Iris pigment epithelial cell (primary cell): ENCODE measurements at regions not wholly inside any gene's neighbourhood (a gene's known extent, or its start where the extent isn't known, plus 50 kb on each side); places are given as distances from the start of the nearest gene placed in this dataset.
A peak's percentile ranks its signal among the peaks of the same experiment; 100 is the strongest.

Experiments
- DNase-seq: peaks from one replicate; pipeline ENCODE4 v3.0.0-alpha.2; 2011; ENCODE audit warnings: low read depth

- DNase-seq, result no peak
Measured at GRCh38 chr2:10201201-10201600, 78.7 kb downstream of the RRM2 start.

GRCh38 chr2:10202131-10202665, 79.7 kb downstream of the RRM2 start:
- no peak for DNase-seq

- no peak for DNase-seq
Measured at GRCh38 chr2:10204326-10205161, 82.0 kb downstream of the RRM2 start.

GRCh38 chr2:10205162-10205475, 82.6 kb downstream of the RRM2 start:
- DNase-seq, result no peak

GRCh38 chr2:10208736-10209135, 86.2 kb downstream of the RRM2 start:
- DNase-seq, result no peak

- DNase-seq, result no peak
Measured at GRCh38 chr2:10209406-10209935, 86.9 kb downstream of the RRM2 start.

GRCh38 chr2:10210336-10210735, 87.8 kb downstream of the RRM2 start:
- DNase-seq, result no peak

GRCh38 chr2:10211844-10212422, 89.4 kb downstream of the RRM2 start:
- DNase-seq, result no peak

GRCh38 chr2:10212827-10213226, 89.9 kb upstream of the HPCAL1 start:
- no peak for DNase-seq

- no peak for DNase-seq
Measured at GRCh38 chr2:10214179-10214578, 88.5 kb upstream of the HPCAL1 start.

GRCh38 chr2:10215393-10215935, 87.2 kb upstream of the HPCAL1 start:
- no peak for DNase-seq

GRCh38 chr2:10216677-10217488, 85.8 kb upstream of the HPCAL1 start:
- DNase-seq, result no peak

GRCh38 chr2:10217489-10218435, 84.9 kb upstream of the HPCAL1 start:
- no peak for DNase-seq

GRCh38 chr2:10220045-10220901, 82.4 kb upstream of the HPCAL1 start:
- peak; percentile 14 for DNase-seq

GRCh38 chr2:10220902-10221391, 81.8 kb upstream of the HPCAL1 start:
- peak; percentile 79 for DNase-seq

GRCh38 chr2:10221443-10221842, 81.3 kb upstream of the HPCAL1 start:
- DNase-seq, result no peak

GRCh38 chr2:10221976-10222870, 80.5 kb upstream of the HPCAL1 start:
- no peak for DNase-seq

GRCh38 chr2:10223471-10223870, 79.2 kb upstream of the HPCAL1 start:
- no peak for DNase-seq
